Upper lobe of left lung (tissue), 4 donors: ENCODE measurements at regions not wholly inside any gene's neighbourhood (a gene's known extent, or its start where the extent isn't known, plus 50 kb on each side); places are given as distances from the start of the nearest gene placed in this dataset.

Source experiments
- POLR2A ChIP-seq, 4 donors: fragments of 450-650 bp; IDR thresholded peaks; one replicate each; pipeline ENCODE4 v1.5.1; 2016 to 2017; ENCODE audit warnings: antibody characterized with exemption in 4 of 4, mild to moderate bottlenecking in 2 of 4
- POLR2AphosphoS5 ChIP-seq, 2 donors: sonication (generic); formaldehyde crosslinking; IDR thresholded peaks; one replicate each; pipeline ENCODE4 v1.5.1; 2017; ENCODE audit warnings: antibody characterized with exemption in 2 of 2

- TF ChIP-seq POLR2AphosphoS5 (IDR thresholded peaks at IDR 0.05) (no peak), POLR2A (IDR thresholded peaks at IDR 0.05) (no peak)
Measured at GRCh38 chr15:91484141-91484540, 369.4 kb upstream of the SLCO3A1 start.
